ENCODE measurements at regions not wholly inside any gene's neighbourhood (a gene's known extent, or its start where the extent isn't known, plus 50 kb on each side); places are given as distances from the start of the nearest gene placed in this dataset.

GRCh38 chr3:190721330-190721729 is 141.2 kb downstream of the GMNC start:
- no peak for DNase-seq (ENCODE audit: low spot score)
- H3K36me3 ChIP-seq (ENCODE audit: low read depth) = no peaks in the 10 kb centered on the region
- H3K9me3 ChIP-seq (ENCODE audit: severe bottlenecking) = no peaks in the 10 kb centered on the region
- peaks cover 11% of the 10 kb centered on the region for H3K4me1 ChIP-seq (ENCODE audit: insufficient read depth, poor library complexity, severe bottlenecking)
- ATAC-seq (ENCODE audit: low read depth) = no peak
- no peak for TF ChIP-seq CTCF (IDR thresholded peaks at IDR 0.05; ENCODE audit: poor library complexity, severe bottlenecking)
- H3K27ac ChIP-seq (ENCODE audit: poor library complexity, severe bottlenecking) = no peak overlapping the region
- no peak overlapping the region for H3K4me3 ChIP-seq (ENCODE audit: severe bottlenecking)
- H3K27me3 ChIP-seq (ENCODE audit: insufficient read depth, poor library complexity, severe bottlenecking) = no peaks in the 10 kb centered on the region

GRCh38 chr3:190718671-190719070 is 143.8 kb downstream of the GMNC start:
- no peak for TF ChIP-seq CTCF (IDR thresholded peaks at IDR 0.05; ENCODE audit: poor library complexity, severe bottlenecking)
- DNase-seq (ENCODE audit: low spot score) (no peak), ATAC-seq (ENCODE audit: low read depth) (peak; percentile 69)
- Histone ChIP-seq H3K36me3 (ENCODE audit: low read depth) (no peaks in the 10 kb centered on the region), H3K9me3 (ENCODE audit: severe bottlenecking) (no peaks in the 10 kb centered on the region), H3K27ac (ENCODE audit: poor library complexity, severe bottlenecking) (peak overlapping the region; percentile 23), H3K4me3 (ENCODE audit: severe bottlenecking) (no peak overlapping the region), H3K4me1 (ENCODE audit: insufficient read depth, poor library complexity, severe bottlenecking) (peaks cover 11% of the 10 kb centered on the region), H3K27me3 (ENCODE audit: insufficient read depth, poor library complexity, severe bottlenecking) (no peaks in the 10 kb centered on the region)

GRCh38 chr3:190718097-190718496 is 144.4 kb downstream of the GMNC start:
- H3K36me3 ChIP-seq (ENCODE audit: low read depth) = no peaks in the 10 kb centered on the region
- no peaks in the 10 kb centered on the region for H3K9me3 ChIP-seq (ENCODE audit: severe bottlenecking)
- no peak overlapping the region for H3K4me3 ChIP-seq (ENCODE audit: severe bottlenecking)
- no peaks in the 10 kb centered on the region for H3K27me3 ChIP-seq (ENCODE audit: insufficient read depth, poor library complexity, severe bottlenecking)
- no peak for TF ChIP-seq CTCF (IDR thresholded peaks at IDR 0.05; ENCODE audit: poor library complexity, severe bottlenecking)
- ATAC-seq (ENCODE audit: low read depth) = no peak
- peak overlapping the region; percentile 23 for H3K27ac ChIP-seq (ENCODE audit: poor library complexity, severe bottlenecking)
- no peak for DNase-seq (ENCODE audit: low spot score)
- H3K4me1 ChIP-seq (ENCODE audit: insufficient read depth, poor library complexity, severe bottlenecking) = peaks cover 11% of the 10 kb centered on the region

GRCh38 chr3:190716961-190717360 is 145.5 kb downstream of the GMNC start:
- no peak for TF ChIP-seq CTCF (IDR thresholded peaks at IDR 0.05; ENCODE audit: poor library complexity, severe bottlenecking)
- ATAC-seq (ENCODE audit: low read depth) (no peak), DNase-seq (ENCODE audit: low spot score) (no peak)
- Histone ChIP-seq H3K27me3 (ENCODE audit: insufficient read depth, poor library complexity, severe bottlenecking) (no peaks in the 10 kb centered on the region), H3K4me1 (ENCODE audit: insufficient read depth, poor library complexity, severe bottlenecking) (peaks cover 11% of the 10 kb centered on the region), H3K27ac (ENCODE audit: poor library complexity, severe bottlenecking) (no peak overlapping the region), H3K4me3 (ENCODE audit: severe bottlenecking) (no peak overlapping the region), H3K9me3 (ENCODE audit: severe bottlenecking) (no peaks in the 10 kb centered on the region), H3K36me3 (ENCODE audit: low read depth) (no peaks in the 10 kb centered on the region)

- Histone ChIP-seq H3K4me3 (ENCODE audit: severe bottlenecking) (no peak overlapping the region), H3K4me1 (ENCODE audit: insufficient read depth, poor library complexity, severe bottlenecking) (peaks cover 11% of the 10 kb centered on the region), H3K27ac (ENCODE audit: poor library complexity, severe bottlenecking) (no peak overlapping the region), H3K36me3 (ENCODE audit: low read depth) (no peaks in the 10 kb centered on the region), H3K27me3 (ENCODE audit: insufficient read depth, poor library complexity, severe bottlenecking) (no peaks in the 10 kb centered on the region), H3K9me3 (ENCODE audit: severe bottlenecking) (no peaks in the 10 kb centered on the region)
- no peak for TF ChIP-seq CTCF (IDR thresholded peaks at IDR 0.05; ENCODE audit: poor library complexity, severe bottlenecking)
- ATAC-seq (ENCODE audit: low read depth) (no peak), DNase-seq (ENCODE audit: low spot score) (no peak)
These were observed 146.3 kb downstream of the GMNC start for GRCh38 chr3:190716211-190716610.
